ENCODE measurements at regions not wholly inside any gene's neighbourhood (a gene's known extent, or its start where the extent isn't known, plus 50 kb on each side); places are given as distances from the start of the nearest gene placed in this dataset.
"Not testable (repeated sequence)": the region's sequence is repeated elsewhere in the genome, so short reads cannot be mapped to it uniquely, and the experiment has no call there.

GRCh38 chr1:116833718-116834117, 76.0 kb upstream of the PTGFRN start:
- Mint-ChIP-seq H3K27ac (no peak overlapping the region), H3K4me3 (no peak overlapping the region), H3K27me3 (no peaks in the 10 kb centered on the region), H3K4me1 (ENCODE audit: low read depth) (peaks cover 34% of the 10 kb centered on the region), H3K36me3 (peaks cover 4% of the 10 kb centered on the region), H3K9me3 (peaks cover 8% of the 10 kb centered on the region)
- ChIA-PET POLR2A (no interaction called here), CTCF (no interaction called here)
- intact Hi-C loops (cut with micrococcal nuclease) = no loop called here
- no peak for DNase-seq

- intact Hi-C loops (cut with micrococcal nuclease) = no loop called here
- peaks cover 28% of the 10 kb centered on the region for H3K4me1 Mint-ChIP-seq (ENCODE audit: low read depth)
- H3K27me3 Mint-ChIP-seq = no peaks in the 10 kb centered on the region
- ChIA-PET POLR2A (no interaction called here), CTCF (interaction anchor here (0.7 kb wide), 1 partner anchor 46 kb away, joined by 3 read pairs; no protein-coding TSS in a partner anchor)
- H3K36me3 Mint-ChIP-seq = no peaks in the 10 kb centered on the region
- no peak overlapping the region for H3K4me3 Mint-ChIP-seq
- no peak for DNase-seq
- no peak overlapping the region for H3K27ac Mint-ChIP-seq
- H3K9me3 Mint-ChIP-seq = peaks cover 8% of the 10 kb centered on the region
Observed at GRCh38 chr1:116834595-116834994, 75.1 kb upstream of the PTGFRN start.

- intact Hi-C loops (cut with micrococcal nuclease) = no loop called here
- H3K27ac Mint-ChIP-seq = no peak overlapping the region
- no peaks in the 10 kb centered on the region for H3K36me3 Mint-ChIP-seq
- ChIA-PET CTCF (interaction anchor here (0.7 kb wide), 1 partner anchor 45 kb away, joined by 3 read pairs; no protein-coding TSS in a partner anchor), POLR2A (no interaction called here)
- H3K9me3 Mint-ChIP-seq = peaks cover 8% of the 10 kb centered on the region
- no peaks in the 10 kb centered on the region for H3K27me3 Mint-ChIP-seq
- H3K4me1 Mint-ChIP-seq (ENCODE audit: low read depth) = peaks cover 24% of the 10 kb centered on the region
- no peak for DNase-seq
- H3K4me3 Mint-ChIP-seq = no peak overlapping the region
Observed at GRCh38 chr1:116835161-116835560, 74.6 kb upstream of the PTGFRN start.

- DNase-seq = no peak
- intact Hi-C loops (cut with micrococcal nuclease) = no loop called here
- Mint-ChIP-seq H3K36me3 (no peaks in the 10 kb centered on the region), H3K4me1 (ENCODE audit: low read depth) (peaks cover 15% of the 10 kb centered on the region), H3K9me3 (peaks cover 8% of the 10 kb centered on the region), H3K27ac (no peak overlapping the region), H3K4me3 (no peak overlapping the region), H3K27me3 (no peaks in the 10 kb centered on the region)
- ChIA-PET CTCF (no interaction called here), POLR2A (no interaction called here)
Observed at GRCh38 chr1:116836099-116836498, 73.6 kb upstream of the PTGFRN start.

- H3K4me3 Mint-ChIP-seq = no peak overlapping the region
- ChIA-PET CTCF (interaction anchor here (0.7 to 1.3 kb wide), 2 partner anchors 40 to 246 kb away, joined by 3 to 4 read pairs; no protein-coding TSS in a partner anchor), POLR2A (no interaction called here)
- H3K4me1 Mint-ChIP-seq (ENCODE audit: low read depth) = peaks cover 6% of the 10 kb centered on the region
- peaks cover 3% of the 10 kb centered on the region for H3K36me3 Mint-ChIP-seq
- intact Hi-C loops (cut with micrococcal nuclease) = no loop called here
- no peaks in the 10 kb centered on the region for H3K27me3 Mint-ChIP-seq
- DNase-seq = no peak
- H3K9me3 Mint-ChIP-seq = peaks cover 13% of the 10 kb centered on the region
- no peak overlapping the region for H3K27ac Mint-ChIP-seq
Observed at GRCh38 chr1:116841569-116842344, 68.0 kb upstream of the PTGFRN start.

GRCh38 chr1:116842654-116843053, 67.1 kb upstream of the PTGFRN start:
- Mint-ChIP-seq H3K9me3 (peaks cover 6% of the 10 kb centered on the region), H3K4me1 (ENCODE audit: low read depth) (peaks cover 11% of the 10 kb centered on the region), H3K4me3 (no peak overlapping the region), H3K27me3 (no peaks in the 10 kb centered on the region), H3K27ac (no peak overlapping the region), H3K36me3 (peaks cover 3% of the 10 kb centered on the region)
- intact Hi-C loops (cut with micrococcal nuclease) = no loop called here
- CTCF ChIA-PET = interaction anchor here (0.6 to 1.3 kb wide), 2 partner anchors 39 to 50 kb away, joined by 3 to 4 read pairs; no protein-coding TSS in a partner anchor
- POLR2A ChIA-PET = no interaction called here
- DNase-seq = no peak

- Mint-ChIP-seq H3K36me3 (peaks cover 3% of the 10 kb centered on the region), H3K4me1 (ENCODE audit: low read depth) (peaks cover 27% of the 10 kb centered on the region), H3K27me3 (no peaks in the 10 kb centered on the region), H3K9me3 (peaks cover 6% of the 10 kb centered on the region), H3K4me3 (no peak overlapping the region), H3K27ac (no peak overlapping the region)
- DNase-seq = no peak
- CTCF ChIA-PET = no interaction called here
- intact Hi-C loops (cut with micrococcal nuclease) = loop anchor here (5.0 kb wide), 1 partner anchor 158 kb away; the partner anchor contains the start of gene CD101
- POLR2A ChIA-PET = no interaction called here
Observed at GRCh38 chr1:116844775-116845174, 64.9 kb upstream of the PTGFRN start.

GRCh38 chr1:116847190-116847589, 62.5 kb upstream of the PTGFRN start:
- ChIA-PET CTCF (no interaction called here), POLR2A (interaction anchor here (1.6 kb wide), 1 partner anchor 83 kb away, joined by 7 read pairs; no protein-coding TSS in a partner anchor)

GRCh38 chr1:116847688-116848531, 61.8 kb upstream of the PTGFRN start:
- H3K36me3 Mint-ChIP-seq = peaks cover 3% of the 10 kb centered on the region
- H3K27me3 Mint-ChIP-seq = no peaks in the 10 kb centered on the region
- peak; percentile 61 for DNase-seq
- POLR2A ChIA-PET = no interaction called here
- H3K4me3 Mint-ChIP-seq = no peak overlapping the region
- H3K27ac Mint-ChIP-seq = peak overlapping the region; percentile 34
- CTCF ChIA-PET = no interaction called here
- peaks cover 6% of the 10 kb centered on the region for H3K9me3 Mint-ChIP-seq
- peaks cover 27% of the 10 kb centered on the region for H3K4me1 Mint-ChIP-seq (ENCODE audit: low read depth)
- intact Hi-C loops (cut with micrococcal nuclease) = loop anchor here (1.0 to 5.0 kb wide), 3 partner anchors 21 to 154 kb away; partner anchors contain the start of gene CD101

More at GRCh38 chr1:116847190-116847589, 62.5 kb upstream of the PTGFRN start:
- H3K4me3 Mint-ChIP-seq = no peak overlapping the region
- H3K27me3 Mint-ChIP-seq = no peaks in the 10 kb centered on the region
- H3K9me3 Mint-ChIP-seq = peaks cover 6% of the 10 kb centered on the region
- H3K27ac Mint-ChIP-seq = no peak overlapping the region
- intact Hi-C loops (cut with micrococcal nuclease) = loop anchor here (5.0 kb wide), 1 partner anchor 155 kb away; the partner anchor contains the start of gene CD101
- peaks cover 3% of the 10 kb centered on the region for H3K36me3 Mint-ChIP-seq
- no peak for DNase-seq
- H3K4me1 Mint-ChIP-seq (ENCODE audit: low read depth) = peaks cover 27% of the 10 kb centered on the region

GRCh38 chr1:116850436-116850835, 59.3 kb upstream of the PTGFRN start:
- ChIA-PET POLR2A (no interaction called here), CTCF (no interaction called here)
- H3K27me3 Mint-ChIP-seq = no peaks in the 10 kb centered on the region
- intact Hi-C loops (cut with micrococcal nuclease) = no loop called here
- no peak overlapping the region for H3K4me3 Mint-ChIP-seq
- H3K36me3 Mint-ChIP-seq = no peaks in the 10 kb centered on the region
- H3K4me1 Mint-ChIP-seq (ENCODE audit: low read depth) = peaks cover 46% of the 10 kb centered on the region
- H3K27ac Mint-ChIP-seq = no peak overlapping the region
- H3K9me3 Mint-ChIP-seq = no peaks in the 10 kb centered on the region
- no peak for DNase-seq

- DNase-seq; intact Hi-C loops (cut with micrococcal nuclease); H3K4me3 Mint-ChIP-seq; H3K9me3 Mint-ChIP-seq; POLR2A ChIA-PET; H3K27ac Mint-ChIP-seq; H3K27me3 Mint-ChIP-seq; CTCF ChIA-PET; H3K36me3 Mint-ChIP-seq: not testable (repeated sequence)
- H3K4me1 Mint-ChIP-seq (ENCODE audit: low read depth) = peaks cover 44% of the 10 kb centered on the region
Observed at GRCh38 chr1:116851189-116851588, 58.5 kb upstream of the PTGFRN start.

GRCh38 chr1:116851846-116852245, 57.9 kb upstream of the PTGFRN start:
- intact Hi-C loops (cut with micrococcal nuclease) = no loop called here
- peaks cover 40% of the 10 kb centered on the region for H3K4me1 Mint-ChIP-seq (ENCODE audit: low read depth)
- no peaks in the 10 kb centered on the region for H3K36me3 Mint-ChIP-seq
- DNase-seq = no peak
- no peaks in the 10 kb centered on the region for H3K9me3 Mint-ChIP-seq
- ChIA-PET POLR2A (no interaction called here), CTCF (no interaction called here)
- H3K4me3 Mint-ChIP-seq = no peak overlapping the region
- no peak overlapping the region for H3K27ac Mint-ChIP-seq
- no peaks in the 10 kb centered on the region for H3K27me3 Mint-ChIP-seq

Data from activated CD4-positive, alpha-beta memory T cell treated with anti-CD3 and anti-CD28 coated beads for 36 hours (primary cell).